ENCODE measurements at regions not wholly inside any gene's neighbourhood (a gene's known extent, or its start where the extent isn't known, plus 50 kb on each side); places are given as distances from the start of the nearest gene placed in this dataset.
"Not testable (repeated sequence)": the region's sequence is repeated elsewhere in the genome, so short reads cannot be mapped to it uniquely, and the experiment has no call there.

DNA sequence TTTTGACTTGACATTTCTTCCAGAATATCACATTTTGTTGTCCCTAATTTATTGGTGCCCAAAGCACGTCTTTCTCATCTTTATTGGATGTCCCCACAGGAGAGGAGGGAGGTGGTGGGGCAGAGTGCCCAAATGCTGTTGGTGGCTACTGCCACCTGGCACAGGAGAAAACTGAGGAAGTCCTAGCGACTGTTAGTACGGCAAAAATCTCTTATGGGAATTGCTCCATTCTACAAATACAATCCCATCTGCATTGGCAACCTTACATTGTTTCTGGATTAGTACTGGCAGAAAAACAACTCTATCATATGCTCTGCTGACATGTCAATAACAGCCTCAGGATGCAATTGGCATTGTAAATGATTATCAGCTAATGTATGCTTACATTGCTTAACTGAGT, 235.4 kb upstream of the IRAK1BP1 start:
- Histone ChIP-seq H3K4me3 (no peak overlapping the region), H3K4me1 (no peaks in the 10 kb centered on the region), H3K27ac (no peak overlapping the region), H3K9me3 (replicated peaks) (no peaks in the 10 kb centered on the region), H3K27me3 (no peaks in the 10 kb centered on the region), H3K36me3 (no peaks in the 10 kb centered on the region)
- DNase-seq: no peak

DNA sequence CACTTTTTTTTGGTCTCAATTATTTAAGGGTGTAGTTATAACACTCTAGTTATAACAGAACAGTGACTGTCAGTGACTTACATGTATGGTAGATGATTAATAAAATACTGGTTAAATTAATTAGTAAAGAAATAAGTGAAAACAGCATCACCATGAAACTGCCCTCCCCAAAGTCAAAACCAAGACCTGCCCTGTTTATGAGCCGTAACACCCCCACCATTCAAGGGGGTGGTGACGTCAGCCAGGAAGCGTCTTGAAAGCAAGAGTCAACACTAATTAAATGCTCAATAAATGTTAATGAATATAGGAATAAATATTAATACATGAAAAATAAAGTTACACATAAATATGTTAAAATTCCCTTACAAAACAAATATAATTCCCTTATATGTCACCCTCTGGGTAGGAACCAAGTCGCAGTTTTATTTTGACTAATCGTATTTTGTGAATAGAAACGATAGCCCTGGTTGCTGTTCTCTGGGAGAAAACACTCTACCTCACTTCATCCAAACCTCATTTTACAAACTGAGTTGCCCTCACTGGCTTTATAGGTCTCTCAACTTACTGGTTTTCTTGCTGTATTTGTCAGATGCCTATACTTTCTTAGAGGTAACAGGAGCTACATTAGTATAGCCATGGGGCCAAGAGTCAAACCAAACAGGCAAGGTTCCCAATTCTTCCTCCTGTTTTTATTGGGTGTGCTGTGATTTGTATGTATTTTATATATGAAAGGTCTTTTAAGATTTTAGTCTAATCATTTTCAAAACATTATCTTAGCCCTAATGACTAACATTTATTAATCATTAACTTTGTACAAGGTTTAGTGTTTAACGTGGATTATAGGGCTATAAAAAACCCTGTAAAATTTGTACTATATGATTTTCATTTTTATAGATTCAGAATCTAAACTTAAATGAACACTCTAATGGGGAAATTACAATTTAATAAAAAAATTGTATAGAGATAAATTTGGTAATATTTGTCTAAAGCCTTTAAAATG, 227.9 kb upstream of the IRAK1BP1 start:
- no peaks in the 10 kb centered on the region for H3K36me3 ChIP-seq
- no peaks in the 10 kb centered on the region for H3K27me3 ChIP-seq
- H3K4me3 ChIP-seq: no peak overlapping the region
- DNase-seq: no peak
- H3K9me3 ChIP-seq (replicated peaks): no peaks in the 10 kb centered on the region
- no peaks in the 10 kb centered on the region for H3K4me1 ChIP-seq
- no peak overlapping the region for H3K27ac ChIP-seq

DNA sequence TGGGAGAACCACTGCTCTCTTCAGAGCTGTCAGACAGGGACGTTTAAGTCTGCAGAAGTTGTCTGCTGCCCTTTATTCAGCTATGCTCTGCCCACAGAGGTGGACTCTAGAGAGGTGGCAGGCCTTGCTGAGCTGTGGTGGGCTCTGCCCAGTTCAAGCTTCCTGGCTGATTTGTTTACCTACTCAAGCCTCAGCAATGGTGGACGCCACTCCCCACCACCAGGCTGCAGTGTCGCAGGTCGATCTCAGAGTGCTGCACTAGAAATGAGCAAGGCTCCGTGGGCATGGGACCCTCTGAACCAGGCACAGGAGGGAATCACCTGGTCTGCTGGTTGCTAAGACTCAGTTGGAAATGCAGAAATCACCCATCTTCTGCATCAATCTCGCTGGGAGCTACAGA, 223.4 kb upstream of the IRAK1BP1 start:
- not testable (repeated sequence) for H3K27me3 ChIP-seq; H3K27ac ChIP-seq; H3K4me3 ChIP-seq; DNase-seq; H3K9me3 ChIP-seq (replicated peaks); H3K4me1 ChIP-seq; H3K36me3 ChIP-seq

DNA sequence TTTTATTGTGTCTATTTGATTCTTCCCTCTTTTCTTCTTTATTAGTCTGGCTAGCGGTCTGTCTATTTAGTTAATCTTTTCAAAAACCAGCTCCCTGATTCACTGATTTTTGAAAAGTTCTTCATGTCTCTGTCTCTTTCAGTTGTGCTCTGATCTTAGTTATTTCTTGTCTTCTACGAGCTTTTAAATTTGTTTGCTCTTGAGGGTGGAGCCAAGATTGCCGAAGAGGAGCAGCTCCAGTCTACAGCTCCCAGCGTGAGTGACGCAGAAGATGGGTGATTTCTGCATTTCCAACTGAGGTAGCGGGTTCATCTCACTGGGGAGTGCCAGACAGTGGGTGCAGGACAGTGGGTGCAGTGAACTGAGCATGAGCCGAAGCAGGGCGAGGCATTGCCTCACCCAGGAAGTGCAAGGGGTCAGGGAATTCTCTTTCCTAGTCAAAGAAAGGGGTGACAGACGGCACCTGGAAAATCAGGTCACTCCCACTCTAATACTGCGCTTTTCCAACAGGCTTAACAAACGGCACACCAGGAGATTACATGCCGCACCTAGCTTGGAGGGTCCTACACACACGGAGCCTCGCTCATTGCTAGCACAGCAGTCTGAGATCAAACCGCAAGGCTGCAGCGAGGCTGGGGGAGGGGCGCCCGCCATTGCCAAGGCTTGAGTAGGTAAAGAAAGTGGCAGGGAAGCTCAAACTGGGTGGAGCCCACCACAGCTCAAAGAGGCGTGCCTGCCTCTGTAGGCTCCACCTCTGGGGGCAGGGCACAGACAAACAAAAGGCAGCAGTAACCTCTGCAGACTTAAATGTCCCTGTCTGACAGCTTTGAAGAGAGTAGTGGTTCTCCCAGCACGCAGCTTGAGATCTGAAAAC, 220.6 kb upstream of the IRAK1BP1 start:
- H3K9me3 ChIP-seq (replicated peaks); DNase-seq; H3K4me3 ChIP-seq; H3K27me3 ChIP-seq; H3K27ac ChIP-seq; H3K4me1 ChIP-seq; H3K36me3 ChIP-seq: not testable (repeated sequence)

DNA sequence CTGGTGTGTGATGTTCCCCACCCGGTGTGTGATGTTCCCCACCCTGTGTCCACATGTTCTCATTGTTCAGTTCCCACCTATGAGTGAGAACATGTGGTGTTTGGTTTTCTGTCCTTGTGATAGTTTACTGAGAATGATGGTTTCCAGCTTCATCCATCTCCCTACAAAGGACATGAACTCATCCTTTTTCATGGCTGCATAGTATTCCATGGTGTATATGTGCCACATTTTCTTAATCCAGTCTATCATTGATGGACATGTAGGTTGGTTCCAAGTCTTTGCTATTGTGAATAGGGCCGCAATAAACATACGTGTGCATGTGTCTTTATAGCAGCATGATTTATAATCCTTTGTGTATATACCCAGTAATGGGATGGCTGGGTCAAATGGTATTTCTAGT, 201.5 kb upstream of the IRAK1BP1 start:
- not testable (repeated sequence) for H3K4me3 ChIP-seq; H3K4me1 ChIP-seq; H3K27me3 ChIP-seq; H3K36me3 ChIP-seq; DNase-seq; H3K27ac ChIP-seq; H3K9me3 ChIP-seq (replicated peaks)

DNA sequence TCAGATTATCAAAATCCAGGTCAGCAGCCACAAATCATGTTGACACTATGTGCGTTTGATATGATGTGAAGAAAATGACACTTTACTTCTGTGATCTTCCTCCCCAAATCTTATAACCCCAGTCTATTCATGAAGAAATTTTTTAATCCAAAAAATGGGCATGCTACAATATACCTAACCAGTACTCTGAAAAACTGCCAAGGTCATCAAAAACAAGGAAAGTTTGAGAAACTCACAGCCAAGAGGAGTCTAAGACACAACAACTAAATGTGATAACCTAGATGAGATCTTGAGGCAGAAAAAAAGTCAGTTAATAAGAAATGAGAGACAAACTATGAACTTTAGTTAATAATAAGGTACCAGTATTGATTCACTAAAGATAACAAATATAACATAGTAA, 200.6 kb upstream of the IRAK1BP1 start:
- Histone ChIP-seq H3K27me3 (no peaks in the 10 kb centered on the region), H3K4me3 (no peak overlapping the region), H3K9me3 (replicated peaks) (no peaks in the 10 kb centered on the region), H3K4me1 (no peaks in the 10 kb centered on the region), H3K36me3 (no peaks in the 10 kb centered on the region), H3K27ac (no peak overlapping the region)
- DNase-seq: no peak

DNA sequence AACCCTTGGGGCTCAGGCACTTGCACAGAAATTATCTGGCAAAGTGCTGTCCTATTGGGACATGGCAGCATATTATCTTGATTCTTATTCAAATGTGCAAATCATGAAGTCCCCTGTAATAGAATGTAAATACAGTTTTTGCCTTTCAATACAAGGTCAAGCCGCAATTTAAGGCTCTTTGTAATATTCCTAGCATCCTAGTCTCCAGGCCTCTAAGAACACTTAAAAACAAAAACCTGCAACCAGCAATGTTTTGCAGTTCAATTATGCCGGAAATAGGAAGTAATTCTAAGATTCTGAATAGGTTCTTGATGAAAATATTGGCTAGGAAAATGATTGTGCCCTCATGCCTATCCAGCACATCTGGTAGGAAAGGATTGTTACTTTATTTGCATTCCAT, 197.2 kb upstream of the IRAK1BP1 start:
- H3K9me3 ChIP-seq (replicated peaks): no peaks in the 10 kb centered on the region
- H3K4me1 ChIP-seq: no peaks in the 10 kb centered on the region
- no peak overlapping the region for H3K27ac ChIP-seq
- H3K4me3 ChIP-seq: no peak overlapping the region
- DNase-seq: no peak
- H3K27me3 ChIP-seq: no peaks in the 10 kb centered on the region
- H3K36me3 ChIP-seq: no peaks in the 10 kb centered on the region

DNA sequence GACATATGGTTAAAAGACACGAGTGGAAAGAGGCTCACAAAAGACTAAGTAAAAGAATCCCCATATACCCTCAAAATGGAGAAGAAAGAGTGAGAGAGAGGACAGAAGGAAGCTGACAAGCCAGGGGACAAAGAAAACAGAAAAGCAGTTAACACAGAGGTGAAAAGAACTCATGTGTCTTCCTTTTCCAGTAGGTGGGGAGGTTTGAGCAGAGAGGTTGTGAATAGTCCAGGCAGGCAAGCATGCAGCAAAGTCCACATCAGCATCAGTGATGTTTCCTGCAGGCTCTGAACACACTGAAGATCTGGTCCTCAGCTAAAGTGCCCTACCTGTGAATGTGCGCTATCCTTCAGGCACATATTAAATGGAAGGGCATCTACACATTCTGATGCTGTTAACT, 196.5 kb upstream of the IRAK1BP1 start:
- DNase-seq: no peak
- Histone ChIP-seq H3K27me3 (no peaks in the 10 kb centered on the region), H3K36me3 (no peaks in the 10 kb centered on the region), H3K4me3 (no peak overlapping the region), H3K9me3 (replicated peaks) (no peaks in the 10 kb centered on the region), H3K4me1 (no peaks in the 10 kb centered on the region), H3K27ac (no peak overlapping the region)

DNA sequence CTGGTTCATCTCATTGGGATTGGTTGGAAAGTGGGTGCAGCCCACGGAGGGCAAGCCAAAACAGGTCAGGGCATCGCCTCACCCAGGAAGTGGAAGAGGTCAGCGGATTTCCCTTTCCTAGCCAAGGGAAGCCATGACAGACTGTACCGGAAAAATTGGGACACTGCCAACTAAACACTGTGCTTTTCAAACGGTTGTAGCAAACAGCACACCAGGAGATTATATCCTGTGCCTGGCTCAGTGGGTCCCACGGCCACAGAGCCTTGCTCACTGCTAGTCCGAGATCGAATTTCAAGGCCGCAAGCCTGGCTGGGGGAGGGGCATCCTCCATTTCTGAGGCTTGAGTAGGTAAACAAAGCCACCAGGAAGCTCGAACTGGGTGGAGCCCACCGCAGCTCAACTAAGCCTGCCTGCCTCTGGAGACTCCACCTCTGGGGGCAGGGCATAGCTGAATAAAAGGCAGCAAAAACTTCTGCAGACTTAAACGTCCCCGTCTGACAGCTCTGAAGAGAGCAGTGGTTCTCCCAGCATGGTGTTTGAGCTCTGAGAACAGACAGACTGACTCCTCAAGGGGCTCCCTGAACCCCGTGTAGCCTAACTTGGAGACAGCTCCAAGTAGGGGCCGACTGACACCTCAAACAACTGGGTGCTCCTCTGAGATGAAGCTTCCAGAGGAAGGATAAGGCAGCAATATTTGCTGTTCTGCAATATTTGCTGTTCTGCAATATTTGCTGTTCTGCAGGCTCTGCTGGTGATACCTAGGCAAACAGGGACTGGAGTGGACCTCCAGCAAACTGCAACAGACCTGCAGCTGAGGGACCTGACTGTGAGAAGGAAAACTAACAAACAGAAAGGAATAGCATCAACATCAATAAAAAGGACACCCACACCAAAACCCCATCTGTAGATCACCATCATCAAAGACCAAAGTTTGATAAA, 191.0 kb upstream of the IRAK1BP1 start:
- H3K27me3 ChIP-seq; DNase-seq; H3K27ac ChIP-seq; H3K36me3 ChIP-seq; H3K4me3 ChIP-seq; H3K9me3 ChIP-seq (replicated peaks); H3K4me1 ChIP-seq: not testable (repeated sequence)

DNA sequence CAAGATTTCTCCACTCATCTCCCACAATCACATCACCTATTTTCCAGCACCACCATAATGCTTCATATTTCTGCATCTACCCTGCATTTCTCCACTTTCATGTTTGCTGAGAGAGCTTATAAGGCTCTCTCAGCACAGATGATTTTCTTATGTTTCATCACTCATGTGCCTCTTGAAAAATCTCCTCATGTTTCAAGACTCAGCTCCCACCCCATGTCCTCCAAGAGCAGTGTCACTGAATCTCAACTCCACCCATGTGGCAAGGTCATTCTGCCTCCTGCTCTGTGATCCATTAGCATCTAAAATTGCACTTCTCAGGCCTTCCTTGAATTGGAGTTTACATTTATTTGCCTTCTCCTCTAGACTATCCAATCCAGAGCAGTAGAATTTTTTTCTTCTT, 178.7 kb upstream of the IRAK1BP1 start:
- Histone ChIP-seq H3K4me3 (no peak overlapping the region), H3K36me3 (no peaks in the 10 kb centered on the region), H3K27ac (no peak overlapping the region), H3K27me3 (no peaks in the 10 kb centered on the region), H3K9me3 (replicated peaks) (no peaks in the 10 kb centered on the region), H3K4me1 (no peaks in the 10 kb centered on the region)
- no peak for DNase-seq

DNA sequence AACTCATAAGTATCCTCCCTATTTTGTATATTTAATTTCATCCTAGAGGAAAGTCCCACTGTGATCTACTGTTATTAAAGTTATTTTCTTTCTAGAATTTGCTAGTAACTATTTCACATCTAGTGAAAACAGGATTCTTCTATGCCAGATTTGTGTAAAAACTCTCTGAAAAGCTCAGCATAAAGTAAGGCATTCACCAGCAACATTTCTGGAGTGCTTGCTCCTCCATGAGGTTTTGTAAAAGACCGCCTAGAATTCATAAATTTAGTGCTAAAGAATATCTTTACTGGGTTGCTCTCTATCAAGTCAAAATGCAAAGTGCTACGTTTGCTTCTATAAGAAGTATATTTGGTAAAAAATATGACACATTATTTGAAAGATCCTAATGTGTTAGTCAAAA, 173.5 kb upstream of the IRAK1BP1 start:
- Histone ChIP-seq H3K9me3 (replicated peaks) (no peaks in the 10 kb centered on the region), H3K27ac (no peak overlapping the region), H3K27me3 (no peaks in the 10 kb centered on the region), H3K36me3 (no peaks in the 10 kb centered on the region), H3K4me1 (no peaks in the 10 kb centered on the region), H3K4me3 (no peak overlapping the region)
- no peak for DNase-seq

DNA sequence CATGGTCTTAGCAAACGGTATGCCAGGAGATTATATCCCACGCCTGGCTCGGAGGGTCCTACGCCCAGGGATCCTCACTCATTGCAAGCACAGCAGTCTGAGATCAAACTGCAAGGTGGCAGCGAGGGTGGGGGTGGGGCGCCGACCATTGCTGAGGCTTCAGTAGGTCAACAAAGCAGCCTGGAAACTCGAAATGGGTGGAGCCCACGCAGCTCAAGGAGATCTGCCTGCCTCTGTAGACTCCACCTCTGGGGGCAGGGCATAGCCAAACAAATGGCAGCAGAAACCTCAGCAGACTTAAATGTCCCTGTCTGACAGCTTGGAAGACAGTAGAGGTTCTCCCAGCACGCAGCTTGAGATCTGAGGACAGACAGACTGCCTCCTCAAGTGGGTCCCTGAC, 172.7 kb upstream of the IRAK1BP1 start:
- not testable (repeated sequence) for H3K27ac ChIP-seq, H3K4me1 ChIP-seq, DNase-seq

DNA sequence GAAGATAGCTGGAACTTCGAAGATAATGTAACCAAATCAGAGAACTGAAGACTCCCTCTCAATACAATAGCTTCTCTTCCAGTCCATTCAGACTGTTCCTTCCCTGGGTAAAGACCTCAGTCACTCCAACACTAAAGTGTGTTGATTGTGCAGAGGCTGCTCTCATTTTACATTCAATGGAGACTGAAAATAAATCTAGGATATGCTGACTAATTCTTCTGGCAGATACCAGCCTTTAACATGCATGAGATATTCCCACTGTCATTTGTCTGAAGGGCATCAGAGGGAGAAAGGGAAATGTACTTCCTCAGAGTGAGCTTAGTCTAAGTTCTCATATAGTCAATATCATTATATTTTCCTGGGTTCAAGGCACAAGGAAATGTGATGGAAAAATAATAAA, 166.4 kb upstream of the IRAK1BP1 start:
- Histone ChIP-seq H3K9me3 (replicated peaks) (no peaks in the 10 kb centered on the region), H3K4me1 (no peaks in the 10 kb centered on the region), H3K27me3 (no peaks in the 10 kb centered on the region), H3K36me3 (no peaks in the 10 kb centered on the region), H3K4me3 (no peak overlapping the region), H3K27ac (no peak overlapping the region)
- no peak for DNase-seq

More for the DNA sequence above, 172.7 kb upstream of the IRAK1BP1 start:
- not testable (repeated sequence) for H3K9me3 ChIP-seq (replicated peaks); H3K27me3 ChIP-seq; H3K4me3 ChIP-seq; H3K36me3 ChIP-seq

DNA sequence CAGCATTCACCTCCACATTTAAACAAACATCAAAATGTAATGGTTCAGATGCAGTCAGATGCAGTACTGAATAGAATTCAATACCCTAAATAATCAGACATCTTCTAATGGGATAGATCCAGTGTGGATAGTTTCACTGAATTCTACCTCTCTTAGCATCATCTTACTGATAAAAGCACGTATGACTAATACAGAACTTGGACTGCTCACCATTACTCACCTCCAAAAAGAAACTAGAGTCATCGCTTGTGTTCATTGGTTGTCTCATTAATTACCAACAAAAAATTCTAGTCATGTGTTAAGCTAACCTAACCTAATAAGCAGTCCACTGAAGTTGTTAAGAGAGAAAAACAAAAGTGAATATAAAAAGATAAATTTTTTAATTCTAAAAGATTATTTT, 165.9 kb upstream of the IRAK1BP1 start:
- no peak for DNase-seq
- Histone ChIP-seq H3K4me1 (no peaks in the 10 kb centered on the region), H3K27me3 (no peaks in the 10 kb centered on the region), H3K27ac (no peak overlapping the region), H3K4me3 (no peak overlapping the region), H3K36me3 (no peaks in the 10 kb centered on the region), H3K9me3 (replicated peaks) (no peaks in the 10 kb centered on the region)
